ENCODE measurements at regions not wholly inside any gene's neighbourhood (a gene's known extent, or its start where the extent isn't known, plus 50 kb on each side); places are given as distances from the start of the nearest gene placed in this dataset.
"Not testable (repeated sequence)": the region's sequence is repeated elsewhere in the genome, so short reads cannot be mapped to it uniquely, and the experiment has no call there.

- not testable (repeated sequence) for DNase-seq
Observed at GRCh38 chr14:56990991-56991627, 180.8 kb upstream of the OTX2 start.

GRCh38 chr14:56989359-56989758 is 179.1 kb upstream of the OTX2 start:
- DNase-seq, result no peak

- peak in 1 of 2 donors; percentile 0 for DNase-seq
Observed at GRCh38 chr14:56979936-56980335, 169.7 kb upstream of the OTX2 start.

- no peak for DNase-seq
Observed at GRCh38 chr14:56976211-56976610, 165.9 kb upstream of the OTX2 start.

- DNase-seq, result no peak
Observed at GRCh38 chr14:56975521-56975920, 165.2 kb upstream of the OTX2 start.

GRCh38 chr14:56972948-56973347 is 162.7 kb upstream of the OTX2 start:
- DNase-seq, result no peak

- no peak for DNase-seq
Observed at GRCh38 chr14:56964895-56965294, 154.6 kb upstream of the OTX2 start.

- no peak for DNase-seq
Observed at GRCh38 chr14:56963381-56963780, 153.1 kb upstream of the OTX2 start.

- no peak for DNase-seq
Observed at GRCh38 chr14:56962444-56963080, 152.3 kb upstream of the OTX2 start.

GRCh38 chr14:56959869-56960268 is 149.6 kb upstream of the OTX2 start:
- DNase-seq, result no peak

GRCh38 chr14:56959121-56959520 is 148.8 kb upstream of the OTX2 start:
- DNase-seq, result no peak

- DNase-seq, result no peak
Observed at GRCh38 chr14:56956182-56956581, 145.9 kb upstream of the OTX2 start.

GRCh38 chr14:56955745-56956144 is 145.5 kb upstream of the OTX2 start:
- no peak for DNase-seq

GRCh38 chr14:56953884-56954283 is 143.6 kb upstream of the OTX2 start:
- no peak for DNase-seq

GRCh38 chr14:56952766-56953473 is 142.6 kb upstream of the OTX2 start:
- no peak for DNase-seq

- no peak for DNase-seq
Observed at GRCh38 chr14:56949828-56950227, 139.5 kb upstream of the OTX2 start.

- DNase-seq, result no peak
Observed at GRCh38 chr14:56945291-56945690, 135.0 kb upstream of the OTX2 start.

GRCh38 chr14:56944397-56944796 is 134.1 kb upstream of the OTX2 start:
- DNase-seq, result no peak

GRCh38 chr14:56933446-56933845 is 123.2 kb upstream of the OTX2 start:
- no peak for DNase-seq

- DNase-seq, result no peak
Observed at GRCh38 chr14:56918849-56919574, 108.7 kb upstream of the OTX2 start.

- no peak for DNase-seq
Observed at GRCh38 chr14:56905282-56905681, 95.0 kb upstream of the OTX2 start.

- no peak for DNase-seq
Observed at GRCh38 chr14:56903304-56903969, 93.2 kb upstream of the OTX2 start.

- no peak for DNase-seq
Observed at GRCh38 chr14:56902385-56902784, 92.1 kb upstream of the OTX2 start.

Measured in inflammatory macrophage treated with lipopolysaccharide for 1 hour (primary cell).